Left colon (tissue), 2 donors: ENCODE measurements at regions not wholly inside any gene's neighbourhood (a gene's known extent, or its start where the extent isn't known, plus 50 kb on each side); places are given as distances from the start of the nearest gene placed in this dataset.

Experiments
- ATAC-seq: fragments of 200-7000 bp; cut with Tn5 transposase; one replicate; pipeline ENCODE4 v1.9.1; 2020; ENCODE audit warnings: mild to moderate bottlenecking, moderate library complexity
- DNase-seq, 2 donors: peaks; one replicate each; pipeline ENCODE4 v3.0.0-alpha.2; 2020
- intact Hi-C, 2 donors: fragments of 100-400 bp; cut with DNase I in 1 of 2; cut with micrococcal nuclease in 1 of 2; formaldehyde crosslinking; loops; one replicate each; pipeline versions ENCODE4 v1.11.2 to v1.14.0; 2022; cut with DNase I, micrococcal nuclease
- donor health status: DM: no; HTN: no; CAD: no.
- donor health status: DM: yes; HTN: yes; CAD: no.

DNA sequence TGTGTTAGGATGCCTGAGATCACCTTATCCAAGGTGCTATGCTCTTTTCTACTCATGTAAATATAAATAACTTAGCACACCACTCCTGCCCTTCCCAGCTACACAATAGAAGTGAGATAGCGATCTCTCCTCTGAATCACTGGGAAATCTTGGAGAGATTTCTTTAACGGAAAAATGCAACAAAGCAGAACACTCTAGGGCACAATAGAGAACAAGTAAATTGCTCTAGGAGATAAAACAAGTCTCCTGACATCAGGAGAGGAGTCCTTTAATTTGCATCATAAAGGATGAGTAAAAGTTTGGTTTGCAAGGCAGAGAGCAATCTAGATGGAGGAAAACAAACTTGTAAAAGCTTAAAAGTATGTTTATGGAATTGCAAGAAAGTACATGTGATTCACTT, 224.1 kb downstream of the PAX3 start:
- ATAC-seq (no peak), DNase-seq (no peak)
- intact Hi-C loops, result no loop called here

DNA sequence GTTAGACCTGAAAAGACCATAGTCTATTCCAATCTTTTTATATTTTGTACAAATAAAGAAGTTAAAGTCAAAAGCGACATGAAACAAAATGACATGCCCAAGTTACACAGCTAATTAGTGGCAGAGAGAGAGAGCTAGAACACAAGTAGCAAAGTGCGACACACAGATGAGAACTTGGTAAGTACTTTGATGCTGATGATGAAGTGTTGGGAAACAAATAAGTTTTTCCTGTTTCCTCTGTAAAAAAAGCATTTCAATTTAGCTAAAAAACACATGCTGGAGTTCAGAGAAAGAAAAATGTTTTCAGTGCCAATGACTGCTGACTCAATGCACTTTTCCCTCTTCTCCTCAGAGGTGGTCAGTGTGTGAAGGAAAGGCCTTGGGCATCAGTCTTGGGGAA, 226.9 kb downstream of the PAX3 start:
- intact Hi-C loops, result no loop called here
- DNase-seq, result no peak
- no peak for ATAC-seq

DNA sequence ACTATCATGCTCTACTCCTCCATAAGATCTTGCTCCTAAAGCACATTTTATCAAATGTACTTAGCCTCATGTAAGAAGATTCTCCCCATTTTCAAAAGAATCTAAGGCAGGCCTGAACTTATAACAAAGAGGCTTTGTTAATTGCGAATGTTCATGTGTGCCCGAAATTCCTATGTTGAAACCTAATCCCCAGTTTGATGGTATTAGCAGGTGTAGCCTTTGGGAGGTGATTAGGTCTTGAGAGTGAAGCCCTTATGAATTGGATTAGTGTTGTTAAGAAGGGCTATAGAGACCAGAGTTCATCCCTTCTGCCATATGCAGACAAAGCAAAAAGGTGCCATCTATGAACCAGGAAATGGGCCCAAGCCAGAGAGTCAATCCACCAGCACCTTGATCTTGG, 234.5 kb downstream of the PAX3 start:
- ATAC-seq (no peak), DNase-seq (no peak)
- intact Hi-C loops, result no loop called here

GRCh38 chr2:222058819-222059445, 239.9 kb downstream of the PAX3 start:
- ATAC-seq (no peak), DNase-seq (no peak)
- intact Hi-C loops, result loop anchor here in 1 of 2 donors (10.0 kb wide), 1 partner anchor 556 kb away; no protein-coding TSS in a partner anchor

DNA sequence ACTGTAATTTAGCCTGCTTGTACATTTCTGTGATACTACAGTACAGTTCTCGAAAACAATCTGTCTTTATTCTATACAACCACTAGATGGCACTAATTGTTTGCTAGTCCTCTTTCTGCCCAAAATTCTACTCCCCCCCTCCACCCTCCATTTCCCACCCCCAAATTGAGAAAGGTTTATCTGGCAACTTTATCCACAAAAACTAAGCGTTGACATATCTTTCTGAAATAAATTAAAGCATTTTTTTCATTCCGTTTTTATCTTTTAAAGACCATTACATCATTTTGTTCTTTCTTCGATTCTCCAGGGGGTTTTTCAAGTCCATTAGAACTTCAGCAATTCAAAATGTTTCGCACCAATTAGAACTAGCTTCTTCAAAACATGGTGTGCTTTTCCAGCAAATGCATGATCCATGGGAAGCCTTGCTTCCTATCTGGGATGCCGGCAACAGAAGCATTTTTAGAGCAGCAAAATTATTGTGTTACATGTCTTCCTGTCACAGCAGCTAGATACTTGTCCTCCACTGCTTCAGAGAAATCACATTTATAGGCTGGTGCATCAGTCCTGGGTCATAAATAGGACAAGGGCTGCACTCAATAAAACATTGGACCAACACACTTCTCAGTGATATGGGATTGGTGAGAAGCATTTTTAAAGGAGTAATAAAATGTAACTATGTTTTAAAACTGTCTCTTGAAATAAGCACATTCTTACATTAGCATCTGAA, 241.3 kb downstream of the PAX3 start:
- DNase-seq (no peak), ATAC-seq (no peak)
- intact Hi-C loops, result loop anchor here in 1 of 2 donors (10.0 kb wide), 1 partner anchor 557 kb away; no protein-coding TSS in a partner anchor

DNA sequence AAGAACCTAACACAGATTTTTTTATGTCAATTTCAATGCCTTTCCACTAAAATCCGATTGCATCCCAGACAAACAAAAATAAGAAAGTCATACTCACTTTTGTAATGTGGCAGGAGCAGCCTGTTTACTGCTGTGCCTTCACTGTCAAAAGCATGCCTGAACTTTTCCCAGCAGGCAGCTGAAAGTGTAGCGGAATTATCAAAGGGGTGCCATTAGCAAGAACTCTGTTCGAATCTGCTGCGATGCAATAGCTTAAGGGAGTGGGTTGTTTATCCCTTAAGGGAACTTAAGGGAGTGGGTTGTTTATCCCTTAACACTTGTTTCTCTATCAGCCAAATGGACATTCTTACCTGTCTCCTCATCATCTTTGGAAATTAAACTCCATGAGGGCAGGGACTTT, 243.5 kb downstream of the PAX3 start:
- intact Hi-C loops, result loop anchor here in 1 of 2 donors (10.0 kb wide), 1 partner anchor 559 kb away; no protein-coding TSS in a partner anchor
- ATAC-seq (no peak), DNase-seq (no peak)

DNA sequence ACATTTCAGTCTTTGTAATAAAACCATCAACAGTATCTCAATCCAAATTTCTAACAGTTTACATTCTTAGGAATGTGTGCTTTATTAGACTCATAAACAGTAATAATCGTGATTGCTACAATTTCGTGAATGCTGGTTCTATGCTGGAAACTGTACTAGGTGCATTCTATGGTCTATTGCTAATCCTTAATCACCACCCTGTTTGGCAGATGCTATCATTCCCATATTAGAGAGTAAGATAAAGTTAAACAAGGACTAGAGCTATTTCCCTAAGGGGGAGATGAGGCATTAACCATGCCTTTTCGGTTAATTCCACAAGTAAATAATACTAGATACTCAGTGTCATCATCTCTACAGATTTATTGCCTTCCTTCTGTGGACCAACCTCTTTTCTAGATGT, 244.0 kb downstream of the PAX3 start:
- intact Hi-C loops, result loop anchor here in 1 of 2 donors (10.0 kb wide), 1 partner anchor 560 kb away; no protein-coding TSS in a partner anchor
- ATAC-seq, result no peak
- DNase-seq, result no peak

GRCh38 chr2:222052934-222053367, 245.8 kb downstream of the PAX3 start:
- intact Hi-C loops, result loop anchor here in 1 of 2 donors (10.0 kb wide), 1 partner anchor 562 kb away; no protein-coding TSS in a partner anchor

DNA sequence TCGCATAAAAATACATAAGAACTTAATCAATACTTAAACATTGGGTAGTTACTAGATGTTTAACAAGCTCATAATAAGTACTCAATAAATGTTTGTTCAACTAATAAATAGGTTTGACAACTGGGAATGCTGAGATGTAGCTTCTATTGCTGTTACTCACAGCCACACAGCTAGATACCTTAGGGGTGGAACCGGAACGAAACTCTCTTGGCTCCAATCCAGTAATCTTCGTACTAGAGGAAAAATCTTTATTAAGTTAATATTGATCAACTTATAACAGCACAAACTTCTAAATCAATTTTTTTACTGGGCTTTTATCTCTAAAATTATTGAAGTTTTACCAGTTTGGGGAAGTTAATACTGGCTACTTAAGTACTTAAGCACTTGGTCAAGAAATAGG, 247.8 kb downstream of the PAX3 start:
- no peak for DNase-seq
- intact Hi-C loops, result loop anchor here in 1 of 2 donors (10.0 kb wide), 1 partner anchor 564 kb away; no protein-coding TSS in a partner anchor

More at GRCh38 chr2:222052934-222053367, 245.8 kb downstream of the PAX3 start:
- ATAC-seq, result peak; percentile 75
- DNase-seq, result peak in 1 of 2 donors; percentile 16

DNA sequence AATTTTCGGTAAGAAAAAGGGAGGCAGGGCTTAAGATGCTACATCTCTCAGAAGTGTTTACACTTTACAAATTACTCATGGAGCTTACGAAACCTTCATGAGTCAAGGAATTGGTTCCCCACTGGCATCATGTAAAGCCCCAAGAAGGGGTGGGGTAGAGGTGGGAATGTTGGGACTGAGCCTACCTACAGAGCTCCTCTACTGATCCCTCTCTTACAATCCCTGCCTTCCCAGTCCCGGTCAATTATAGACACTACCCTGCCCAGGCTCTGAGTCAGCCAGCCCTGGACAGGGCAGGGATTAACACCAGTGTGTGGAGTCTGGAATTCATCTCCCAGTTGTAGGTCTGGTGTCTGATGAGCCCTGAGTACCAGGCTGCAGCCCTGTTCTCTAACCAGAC, 248.9 kb downstream of the PAX3 start:
- ATAC-seq (no peak), DNase-seq (no peak)
- intact Hi-C loops, result loop anchor here in 1 of 2 donors (10.0 kb wide), 1 partner anchor 565 kb away; no protein-coding TSS in a partner anchor

More for the DNA sequence above, 247.8 kb downstream of the PAX3 start:
- no peak for ATAC-seq

DNA sequence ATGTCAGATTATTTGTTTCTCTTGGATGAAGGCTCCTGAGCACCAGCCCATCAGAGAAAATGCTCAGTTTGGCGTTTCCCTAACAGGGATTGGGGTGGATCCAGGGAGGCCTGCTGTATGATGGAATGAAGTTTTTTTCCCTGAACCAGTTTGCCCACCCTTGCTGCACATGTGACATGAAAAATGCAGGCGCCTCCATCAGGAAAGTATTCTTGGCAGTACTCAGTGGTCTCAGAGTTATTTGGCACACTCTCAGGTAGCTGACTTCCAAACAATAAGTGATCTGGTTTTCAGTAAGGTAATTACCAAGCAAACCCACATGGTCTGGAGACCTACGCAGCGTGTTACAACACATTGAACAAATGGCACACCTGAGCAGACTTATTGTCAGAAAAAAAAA, 254.9 kb downstream of the PAX3 start:
- intact Hi-C loops, result no loop called here
- ATAC-seq (no peak), DNase-seq (no peak)

DNA sequence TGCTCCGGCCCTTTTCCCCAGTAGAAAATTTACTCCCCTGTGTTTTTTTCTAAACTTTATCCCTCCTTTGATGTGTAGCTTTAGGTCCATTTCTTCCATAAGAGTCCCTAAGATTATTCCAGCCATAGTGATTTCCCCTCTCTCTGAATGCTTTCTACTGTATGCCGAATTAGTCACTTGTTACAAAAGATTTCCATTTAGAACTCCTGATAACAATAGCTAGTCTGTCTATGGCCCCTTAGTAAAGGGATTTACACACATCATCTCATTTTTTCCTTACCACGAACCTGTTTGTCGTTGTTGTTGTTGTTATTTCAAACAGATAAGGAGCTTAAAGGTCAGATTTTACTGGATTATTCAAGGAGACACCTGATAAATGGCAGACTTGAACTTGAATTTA, 256.1 kb downstream of the PAX3 start:
- no peak for DNase-seq
- ATAC-seq, result no peak
- intact Hi-C loops, result no loop called here

DNA sequence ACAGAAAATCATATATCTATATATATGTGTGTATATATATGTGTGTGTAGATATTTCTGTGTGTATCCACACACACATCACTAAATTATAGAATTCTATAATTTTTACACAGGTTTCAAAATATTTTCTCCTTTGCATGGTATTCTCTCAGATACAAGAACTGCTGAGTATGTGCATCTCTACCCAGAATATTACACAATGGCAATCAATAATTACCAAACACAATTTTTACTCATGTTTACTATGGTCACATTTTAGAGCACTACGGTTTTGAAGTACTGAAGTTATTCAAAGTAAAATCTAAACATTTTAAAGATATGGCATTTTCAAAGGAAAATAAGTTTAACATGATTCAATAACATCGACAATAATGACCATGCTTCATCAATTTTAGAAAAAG, 258.5 kb downstream of the PAX3 start:
- DNase-seq (no peak), ATAC-seq (no peak)
- intact Hi-C loops, result no loop called here

DNA sequence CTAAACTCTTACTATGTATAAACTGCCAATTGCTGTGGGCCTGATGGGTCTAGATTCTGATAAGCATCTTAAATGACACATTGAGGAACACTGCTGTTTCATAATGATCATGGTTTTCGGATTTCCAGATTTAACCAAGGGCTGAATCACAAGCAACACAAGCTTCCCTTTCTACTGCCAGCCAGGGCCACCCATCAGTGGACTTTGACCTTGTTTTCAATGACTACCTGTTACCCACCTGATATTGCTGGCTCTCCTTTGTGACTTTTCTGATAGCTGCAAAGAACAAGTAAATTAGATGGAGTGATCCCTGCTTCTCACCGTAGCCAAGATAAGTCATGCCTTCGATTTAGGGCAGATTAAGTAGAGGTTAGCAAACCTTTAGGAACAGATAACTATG, 259.0 kb downstream of the PAX3 start:
- ATAC-seq (no peak), DNase-seq (no peak)
- intact Hi-C loops, result no loop called here

DNA sequence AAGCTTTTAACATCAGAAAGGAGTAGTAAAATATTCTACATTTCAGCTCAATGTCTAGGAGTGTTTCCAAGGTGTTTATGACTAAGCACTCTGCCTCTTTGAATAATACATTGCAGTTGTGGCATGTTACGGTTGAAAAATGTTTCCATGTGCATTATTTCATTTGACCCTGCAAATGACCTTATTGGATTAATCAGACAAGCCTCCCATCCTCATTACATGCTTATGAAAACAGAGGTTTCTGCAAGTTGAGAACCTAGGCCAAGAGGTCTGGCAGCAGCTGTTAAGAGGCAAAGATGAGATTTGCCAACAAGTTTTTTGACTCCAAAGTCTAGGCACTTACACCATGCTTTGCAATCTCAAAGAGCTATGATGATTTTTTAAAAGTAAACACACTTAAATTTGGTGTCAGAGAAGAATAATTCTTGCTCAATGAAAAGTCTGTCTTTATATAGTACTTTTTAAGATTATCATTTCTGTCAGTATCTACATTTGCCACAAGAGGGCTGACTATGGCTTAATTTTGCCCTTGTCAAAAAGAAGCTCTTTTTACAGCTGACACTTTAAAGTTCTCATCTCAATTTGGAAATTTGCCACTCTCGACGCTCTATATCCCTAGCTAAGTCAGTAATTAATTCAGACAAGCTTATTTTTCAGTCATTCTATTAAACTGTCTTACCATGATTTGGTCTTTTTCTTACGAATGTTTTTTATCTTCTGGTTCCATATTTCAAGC, 260.6 kb downstream of the PAX3 start:
- no peak for ATAC-seq
- DNase-seq, result no peak
- intact Hi-C loops, result no loop called here

- no peak for ATAC-seq
- intact Hi-C loops, result no loop called here
Observed at GRCh38 chr2:222037211-222037610, 261.6 kb downstream of the PAX3 start.

GRCh38 chr2:222034058-222034457, 264.7 kb downstream of the PAX3 start:
- peak; percentile 99 for ATAC-seq
- intact Hi-C loops, result no loop called here

More at GRCh38 chr2:222037211-222037610, 261.6 kb downstream of the PAX3 start:
- DNase-seq, result no peak

GRCh38 chr2:222033541-222033940, 265.3 kb downstream of the PAX3 start:
- ATAC-seq (no peak), DNase-seq (no peak)
- intact Hi-C loops, result no loop called here

More at GRCh38 chr2:222034058-222034457, 264.7 kb downstream of the PAX3 start:
- DNase-seq, result peak in 1 of 2 donors; percentile 16

DNA sequence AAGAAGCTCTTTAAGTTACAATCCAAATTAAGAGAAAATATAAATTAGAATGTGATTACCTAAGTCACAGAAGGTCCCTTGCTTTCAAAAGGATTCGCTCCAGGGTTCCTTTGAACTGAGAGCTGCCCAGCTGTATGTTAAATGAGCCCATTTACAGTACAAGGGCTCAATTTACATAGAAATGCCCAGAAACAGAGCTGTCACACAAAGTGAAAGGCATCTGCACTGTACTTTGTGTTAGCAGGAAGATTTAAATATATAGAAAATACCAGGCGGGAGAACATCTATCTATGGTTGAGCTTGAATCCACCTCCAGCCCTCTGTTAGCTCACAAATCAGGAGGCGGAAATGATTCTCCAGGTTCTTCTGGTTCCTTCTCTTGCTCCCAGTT, 272.9 kb downstream of the PAX3 start:
- no peak for DNase-seq
- ATAC-seq, result no peak
- intact Hi-C loops, result no loop called here
